ENCODE measurements at regions not wholly inside any gene's neighbourhood (a gene's known extent, or its start where the extent isn't known, plus 50 kb on each side); places are given as distances from the start of the nearest gene placed in this dataset.

- TF ChIP-seq FOXP2 (optimal IDR thresholded peaks at IDR 0.05; ENCODE audit: borderline replicate concordance, extremely low read depth, extremely low read length, insufficient read depth) (no peak), TAF1 (IDR thresholded peaks at IDR 0.05; ENCODE audit: borderline replicate concordance, insufficient read depth, low read length) (no peak), POLR2AphosphoS5 (IDR thresholded peaks at IDR 0.05; ENCODE audit: low read depth, low read length) (no peak)
Observed at GRCh38 chr2:75408771-75409170, 152.0 kb downstream of the EVA1A start.

Data from PFSK-1 (cell line).